Breast epithelium (tissue), 4 donors: ENCODE measurements at regions not wholly inside any gene's neighbourhood (a gene's known extent, or its start where the extent isn't known, plus 50 kb on each side); places are given as distances from the start of the nearest gene placed in this dataset.

ENCODE experiments used
- DNase-seq, 2 donors: peaks; one replicate each; pipeline ENCODE4 v3.0.0-alpha.2; 2019; ENCODE audit warnings: low spot score in 2 of 2
- H3K27ac ChIP-seq, 2 donors: fragments of 200-600 bp; sonication (generic) in 1 of 2; one replicate each; pipeline ENCODE4 v1.5.1; 2016 to 2019; ENCODE audit warnings: mild to moderate bottlenecking in 1 of 2
- H3K27me3 ChIP-seq, 2 donors: fragments of 200-600 bp; sonication (generic) in 1 of 2; one replicate each; pipeline versions ENCODE4 v1.5.1 to v1.6.0; 2017 to 2019; ENCODE audit warnings: control low read depth in 1 of 2, mild to moderate bottlenecking in 1 of 2
- H3K36me3 ChIP-seq: fragments of 200-600 bp; one replicate; pipeline ENCODE4 v1.5.1; 2019
- H3K4me1 ChIP-seq, 2 donors: fragments of 200-600 bp; sonication (generic); one replicate each; pipeline ENCODE4 v1.5.1; 2016 to 2019; ENCODE audit warnings: control low read depth in 1 of 2
- H3K4me3 ChIP-seq, 3 donors: fragments of 200-600 bp; sonication (generic); 1 replicate in 2 of 3; 2 replicates in 1 of 3; pipeline ENCODE4 v1.5.1; 2016 to 2019; ENCODE audit warnings: mild to moderate bottlenecking in 3 of 3, moderate library complexity in 2 of 3
- H3K9me3 ChIP-seq, 2 donors: fragments of 200-600 bp; sonication (generic) in 1 of 2; one replicate each; pipeline ENCODE4 v1.5.1; 2016 to 2019; ENCODE audit warnings: control low read depth in 1 of 2
- POLR2A ChIP-seq: fragments of 450-650 bp; IDR thresholded peaks from one replicate; pipeline ENCODE4 v1.6.1; 2016; ENCODE audit warnings: antibody characterized with exemption, mild to moderate bottlenecking, moderate library complexity
- POLR2AphosphoS5 ChIP-seq, 3 donors: sonication (generic); formaldehyde crosslinking; IDR thresholded peaks; one replicate each; pipeline ENCODE4 v1.6.1; 2017; ENCODE audit warnings: antibody characterized with exemption in 3 of 3
- intact Hi-C: fragments of 100-400 bp; cut with DNase I; formaldehyde crosslinking; loops from one replicate; pipeline ENCODE4 v1.15.1; 2023; ENCODE audit warnings: low total_unique reads
- TF ChIP-seq, protein P1 (sequence below), 3 donors: fragments of 450-650 bp; IDR thresholded peaks; one replicate each; pipeline ENCODE4 v1.5.1; 2016 to 2017; ENCODE audit warnings: antibody characterized with exemption in 3 of 3, mild to moderate bottlenecking in 3 of 3, moderate library complexity in 3 of 3

DNA sequence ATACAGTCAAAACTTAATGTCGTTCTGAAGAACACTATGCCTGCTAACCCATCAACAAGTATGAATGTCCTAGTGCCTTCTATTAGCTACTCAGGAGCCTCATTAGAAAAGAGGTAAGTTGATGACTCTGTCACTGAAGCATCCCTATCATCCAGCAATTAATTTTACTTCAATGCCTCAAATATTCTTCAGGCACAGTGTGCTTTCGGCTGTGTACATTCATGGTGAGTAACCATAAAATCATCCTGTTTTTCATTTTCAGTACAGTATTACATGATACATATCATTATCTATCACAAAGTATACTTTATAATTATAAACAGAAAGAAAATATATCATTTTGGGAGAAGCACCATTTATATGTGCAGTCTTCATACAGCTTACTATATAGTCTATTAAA, 495.5 kb upstream of the ZWINT start:
- Histone ChIP-seq H3K9me3 (peaks cover 0 to 5% of the 10 kb centered on the region in 2 donors), H3K36me3 (no peaks in the 10 kb centered on the region), H3K27ac (no peak overlapping the region), H3K27me3 (no peaks in the 10 kb centered on the region), H3K4me3 (no peak overlapping the region), H3K4me1 (no peaks in the 10 kb centered on the region)
- no peak for DNase-seq
- TF ChIP-seq POLR2AphosphoS5 (IDR thresholded peaks at IDR 0.05) (no peak), POLR2A (no peak)
- TF ChIP-seq, protein P1, sequence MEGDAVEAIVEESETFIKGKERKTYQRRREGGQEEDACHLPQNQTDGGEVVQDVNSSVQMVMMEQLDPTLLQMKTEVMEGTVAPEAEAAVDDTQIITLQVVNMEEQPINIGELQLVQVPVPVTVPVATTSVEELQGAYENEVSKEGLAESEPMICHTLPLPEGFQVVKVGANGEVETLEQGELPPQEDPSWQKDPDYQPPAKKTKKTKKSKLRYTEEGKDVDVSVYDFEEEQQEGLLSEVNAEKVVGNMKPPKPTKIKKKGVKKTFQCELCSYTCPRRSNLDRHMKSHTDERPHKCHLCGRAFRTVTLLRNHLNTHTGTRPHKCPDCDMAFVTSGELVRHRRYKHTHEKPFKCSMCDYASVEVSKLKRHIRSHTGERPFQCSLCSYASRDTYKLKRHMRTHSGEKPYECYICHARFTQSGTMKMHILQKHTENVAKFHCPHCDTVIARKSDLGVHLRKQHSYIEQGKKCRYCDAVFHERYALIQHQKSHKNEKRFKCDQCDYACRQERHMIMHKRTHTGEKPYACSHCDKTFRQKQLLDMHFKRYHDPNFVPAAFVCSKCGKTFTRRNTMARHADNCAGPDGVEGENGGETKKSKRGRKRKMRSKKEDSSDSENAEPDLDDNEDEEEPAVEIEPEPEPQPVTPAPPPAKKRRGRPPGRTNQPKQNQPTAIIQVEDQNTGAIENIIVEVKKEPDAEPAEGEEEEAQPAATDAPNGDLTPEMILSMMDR (IDR thresholded peaks at IDR 0.05), result no peak
- intact Hi-C loops, result no loop called here

DNA sequence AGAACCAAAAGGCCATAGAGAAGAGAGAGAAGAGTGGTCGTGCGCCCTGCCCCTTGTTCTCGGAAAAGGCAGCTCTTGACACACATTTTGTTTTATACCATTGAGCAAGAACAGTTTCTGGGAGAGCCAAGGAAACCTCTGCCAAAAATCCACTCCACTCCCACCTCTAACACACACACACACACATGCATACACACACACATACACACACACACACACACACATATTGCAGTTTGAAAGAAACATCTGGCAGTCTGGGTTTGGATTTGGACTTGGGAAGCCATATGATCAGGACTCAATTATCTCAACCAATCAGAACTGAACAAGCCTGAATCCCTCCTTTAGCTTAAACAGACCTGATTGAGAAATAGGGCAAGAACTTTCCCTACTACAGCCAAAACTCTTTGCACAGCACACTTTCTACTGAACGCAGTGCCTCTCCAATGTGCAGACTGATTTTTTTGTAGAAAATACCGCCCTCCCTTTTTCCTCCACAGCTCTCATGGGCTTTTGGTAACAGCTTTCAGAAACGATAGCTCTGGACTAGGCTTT, 484.0 kb upstream of the ZWINT start:
- Histone ChIP-seq H3K27ac (no peak overlapping the region), H3K4me1 (no peaks in the 10 kb centered on the region), H3K36me3 (no peaks in the 10 kb centered on the region), H3K27me3 (no peaks in the 10 kb centered on the region), H3K4me3 (no peak overlapping the region), H3K9me3 (no peaks in the 10 kb centered on the region)
- no peak for DNase-seq
- TF ChIP-seq POLR2A, result no peak
- no peak for TF ChIP-seq POLR2AphosphoS5 (IDR thresholded peaks at IDR 0.05)
- TF ChIP-seq, protein P1 (IDR thresholded peaks at IDR 0.05), result no peak
- intact Hi-C loops, result no loop called here

DNA sequence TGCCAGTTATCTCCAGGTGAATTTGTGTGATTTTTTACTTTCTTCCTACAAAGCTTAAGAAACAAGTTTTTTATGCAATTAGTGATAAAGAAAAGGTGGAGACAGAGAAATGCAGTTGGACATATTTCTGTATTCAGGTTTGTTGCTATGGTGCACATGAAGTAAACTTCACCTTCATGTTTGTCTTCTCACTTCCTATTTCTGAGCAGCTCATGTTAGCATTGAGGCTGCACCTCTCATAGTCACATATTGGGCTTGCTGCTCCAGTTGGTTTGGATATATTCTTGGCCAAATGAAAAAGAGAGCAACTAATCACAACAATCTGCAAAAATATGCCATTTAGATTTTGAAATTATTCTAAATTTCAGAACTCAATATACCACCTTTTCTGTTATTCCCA, 475.6 kb upstream of the ZWINT start:
- Histone ChIP-seq H3K4me3 (no peak overlapping the region), H3K4me1 (no peaks in the 10 kb centered on the region), H3K27ac (no peak overlapping the region), H3K9me3 (no peaks in the 10 kb centered on the region), H3K27me3 (no peaks in the 10 kb centered on the region), H3K36me3 (no peaks in the 10 kb centered on the region)
- DNase-seq, result no peak
- TF ChIP-seq, protein P1 (IDR thresholded peaks at IDR 0.05), result no peak
- TF ChIP-seq POLR2A (no peak), POLR2AphosphoS5 (IDR thresholded peaks at IDR 0.05) (no peak)
- intact Hi-C loops, result no loop called here

DNA sequence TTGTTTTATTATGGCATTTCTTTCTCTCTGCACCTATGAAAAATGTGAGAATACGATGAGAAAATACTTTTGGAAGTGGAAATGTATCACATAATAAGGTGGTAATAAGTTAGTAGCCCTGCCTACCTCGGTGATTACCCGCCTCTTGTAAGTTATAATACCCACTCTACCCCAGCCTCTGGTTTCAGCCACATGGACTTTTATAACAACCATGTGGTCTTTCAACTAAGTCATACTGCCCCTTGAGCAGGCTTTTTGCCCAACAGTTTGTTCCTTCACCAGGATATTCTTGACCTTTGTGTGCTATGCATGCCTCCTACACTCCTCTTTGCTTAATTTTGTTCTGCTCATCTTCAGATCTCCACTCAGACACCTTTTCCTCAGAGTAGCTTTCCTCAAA, 470.6 kb upstream of the ZWINT start:
- intact Hi-C loops, result no loop called here
- H3K27ac ChIP-seq, result no peak overlapping the region
- TF ChIP-seq POLR2AphosphoS5 (IDR thresholded peaks at IDR 0.05) (no peak), POLR2A (no peak)
- TF ChIP-seq, protein P1 (IDR thresholded peaks at IDR 0.05), result no peak
- DNase-seq, result no peak
- no peak overlapping the region for H3K4me3 ChIP-seq
- no peaks in the 10 kb centered on the region for H3K4me1 ChIP-seq
- H3K27me3 ChIP-seq, result no peaks in the 10 kb centered on the region
- no peaks in the 10 kb centered on the region for H3K9me3 ChIP-seq
- H3K36me3 ChIP-seq, result no peaks in the 10 kb centered on the region

DNA sequence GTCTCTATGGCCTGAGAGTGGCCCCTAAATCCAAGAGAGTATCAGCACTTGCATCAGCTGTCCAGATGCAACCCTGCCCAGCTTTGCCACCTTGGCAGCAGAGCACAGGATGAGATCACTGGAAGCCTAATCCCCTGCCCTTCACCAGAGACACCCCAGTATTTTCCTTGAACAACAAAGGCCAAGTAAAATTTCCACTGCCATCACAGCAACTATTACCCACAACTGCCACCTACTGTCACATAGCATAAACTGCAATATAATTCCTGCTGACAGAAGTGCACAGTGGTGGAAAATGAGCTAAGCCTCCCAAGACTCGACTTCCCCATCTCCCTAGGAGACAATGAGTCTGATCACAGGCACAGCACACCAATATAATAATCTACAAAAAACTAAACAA, 462.8 kb upstream of the ZWINT start:
- TF ChIP-seq, protein P1 (IDR thresholded peaks at IDR 0.05), result no peak
- no peak for TF ChIP-seq POLR2A
- TF ChIP-seq POLR2AphosphoS5 (IDR thresholded peaks at IDR 0.05), result no peak
- intact Hi-C loops, result no loop called here
- no peak overlapping the region for H3K27ac ChIP-seq

More for the DNA sequence above, 462.8 kb upstream of the ZWINT start:
- Histone ChIP-seq H3K4me1 (no peaks in the 10 kb centered on the region), H3K36me3 (no peaks in the 10 kb centered on the region), H3K9me3 (peaks cover 8 to 10% of the 10 kb centered on the region in 2 donors), H3K27me3 (no peaks in the 10 kb centered on the region), H3K4me3 (no peak overlapping the region)
- no peak for DNase-seq
